Fibroblast of skin of left quadriceps (primary cell): ENCODE measurements at regions not wholly inside any gene's neighbourhood (a gene's known extent, or its start where the extent isn't known, plus 50 kb on each side); places are given as distances from the start of the nearest gene placed in this dataset.

Experiments used
- DNase-seq, 2 experiments: peaks; one replicate each; pipeline ENCODE4 v3.0.0-alpha.2; 2013; ENCODE audit warnings: low read depth in 2 of 2

- DNase-seq: no peak
Measured at GRCh38 chr6:153231048-153231646, 100.1 kb upstream of the RGS17 start.

GRCh38 chr6:153218184-153218792 lies 87.2 kb upstream of the RGS17 start:
- DNase-seq: no peak

- no peak for DNase-seq
Measured at GRCh38 chr6:153216789-153217188, 85.7 kb upstream of the RGS17 start.

- no peak for DNase-seq
Measured at GRCh38 chr6:153215242-153215641, 84.2 kb upstream of the RGS17 start.

- no peak for DNase-seq
Measured at GRCh38 chr6:153214436-153214835, 83.4 kb upstream of the RGS17 start.

GRCh38 chr6:153210083-153210482 lies 79.0 kb upstream of the RGS17 start:
- DNase-seq: peak; percentile 20 to 30

- no peak for DNase-seq
Measured at GRCh38 chr6:153208706-153209105, 77.6 kb upstream of the RGS17 start.

- peak; percentile 26 to 27 for DNase-seq
Measured at GRCh38 chr6:153207617-153208016, 76.5 kb upstream of the RGS17 start.

- no peak for DNase-seq
Measured at GRCh38 chr6:153207006-153207405, 75.9 kb upstream of the RGS17 start.

- no peak for DNase-seq
Measured at GRCh38 chr6:153192943-153193885, 62.1 kb upstream of the RGS17 start.

GRCh38 chr6:153183925-153184324 lies 52.8 kb upstream of the RGS17 start:
- no peak for DNase-seq
